BLaER1 (cell line): ENCODE measurements at regions not wholly inside any gene's neighbourhood (a gene's known extent, or its start where the extent isn't known, plus 50 kb on each side); places are given as distances from the start of the nearest gene placed in this dataset.

ENCODE experiments used
- H3K27ac ChIP-seq: shearing (Covaris generic); formaldehyde crosslinking; 2 replicates; pipeline ENCODE4 v1.8.1; 2022
- H3K27me3 ChIP-seq: shearing (Covaris generic); formaldehyde crosslinking; 2 replicates; pipeline ENCODE4 v1.8.1; 2022
- H3K36me3 ChIP-seq: shearing (Covaris generic); formaldehyde crosslinking; 2 replicates; pipeline ENCODE4 v1.8.1; 2022
- H3K4me1 ChIP-seq: shearing (Covaris generic); formaldehyde crosslinking; 2 replicates; pipeline ENCODE4 v1.8.1; 2022
- H3K4me2 ChIP-seq: shearing (Covaris generic); formaldehyde crosslinking; 2 replicates; pipeline ENCODE4 v1.8.1; 2022
- H3K4me3 ChIP-seq: shearing (Covaris generic); formaldehyde crosslinking; 2 replicates; pipeline ENCODE4 v1.8.1; 2022
- H3K9ac ChIP-seq: shearing (Covaris generic); formaldehyde crosslinking; 2 replicates; pipeline ENCODE4 v1.8.1; 2022
- H3K9me3 ChIP-seq: shearing (Covaris generic); formaldehyde crosslinking; 2 replicates; pipeline ENCODE4 v1.8.1; 2022
- H4K20me1 ChIP-seq: shearing (Covaris generic); formaldehyde crosslinking; 2 replicates; pipeline ENCODE4 v1.8.1; 2022
- Cebpa-rat ChIP-seq: shearing (Covaris generic); IDR thresholded peaks from 2 replicates; pipeline ENCODE4 v1.8.1; 2022

- Histone ChIP-seq H3K4me3 (no peak overlapping the region), H3K9ac (no peak overlapping the region), H3K4me1 (peaks cover 6% of the 10 kb centered on the region), H4K20me1 (no peaks in the 10 kb centered on the region), H3K36me3 (no peaks in the 10 kb centered on the region), H3K27me3 (no peaks in the 10 kb centered on the region), H3K27ac (no peak overlapping the region), H3K9me3 (no peaks in the 10 kb centered on the region), H3K4me2 (no peak overlapping the region)
- no peak for TF ChIP-seq Cebpa-rat
Measured at GRCh38 chr6:140078561-140079125, 704.2 kb upstream of the CITED2 start.

GRCh38 chr6:140077827-140078560, 703.5 kb upstream of the CITED2 start:
- H3K4me2 ChIP-seq = peak overlapping the region; percentile 31; the same call in 1 of the 2 replicates
- H3K9ac ChIP-seq = no peak overlapping the region
- H3K27me3 ChIP-seq = no peaks in the 10 kb centered on the region
- TF ChIP-seq Cebpa-rat = no peak
- no peaks in the 10 kb centered on the region for H3K36me3 ChIP-seq
- no peak overlapping the region for H3K4me3 ChIP-seq
- peaks cover 6% of the 10 kb centered on the region for H3K4me1 ChIP-seq
- H3K27ac ChIP-seq = no peak overlapping the region
- H3K9me3 ChIP-seq = no peaks in the 10 kb centered on the region
- H4K20me1 ChIP-seq = no peaks in the 10 kb centered on the region

GRCh38 chr6:140076105-140076504, 701.7 kb upstream of the CITED2 start:
- no peaks in the 10 kb centered on the region for H3K36me3 ChIP-seq
- H3K9me3 ChIP-seq = no peaks in the 10 kb centered on the region
- no peaks in the 10 kb centered on the region for H4K20me1 ChIP-seq
- no peak overlapping the region for H3K27ac ChIP-seq
- no peak for TF ChIP-seq Cebpa-rat
- no peak overlapping the region for H3K9ac ChIP-seq
- H3K4me1 ChIP-seq = peaks cover 6% of the 10 kb centered on the region
- no peaks in the 10 kb centered on the region for H3K27me3 ChIP-seq
- no peak overlapping the region for H3K4me3 ChIP-seq
- no peak overlapping the region for H3K4me2 ChIP-seq

GRCh38 chr6:140073456-140073855, 699.0 kb upstream of the CITED2 start:
- no peak overlapping the region for H3K4me2 ChIP-seq
- TF ChIP-seq Cebpa-rat = peak; percentile 42; the same call in 1 of the 2 replicates
- H3K9me3 ChIP-seq = no peaks in the 10 kb centered on the region

GRCh38 chr6:140071601-140072062, 697.2 kb upstream of the CITED2 start:
- no peaks in the 10 kb centered on the region for H3K9me3 ChIP-seq
- TF ChIP-seq Cebpa-rat = no peak
- H3K4me1 ChIP-seq = no peaks in the 10 kb centered on the region
- no peak overlapping the region for H3K27ac ChIP-seq
- no peaks in the 10 kb centered on the region for H3K27me3 ChIP-seq
- H3K4me3 ChIP-seq = no peak overlapping the region
- H3K36me3 ChIP-seq = no peaks in the 10 kb centered on the region
- no peaks in the 10 kb centered on the region for H4K20me1 ChIP-seq
- no peak overlapping the region for H3K4me2 ChIP-seq
- H3K9ac ChIP-seq = no peak overlapping the region

More at GRCh38 chr6:140073456-140073855, 699.0 kb upstream of the CITED2 start:
- H3K9ac ChIP-seq = no peak overlapping the region
- no peaks in the 10 kb centered on the region for H3K27me3 ChIP-seq
- peaks cover 6% of the 10 kb centered on the region for H3K4me1 ChIP-seq
- H3K36me3 ChIP-seq = no peaks in the 10 kb centered on the region
- no peak overlapping the region for H3K27ac ChIP-seq
- no peaks in the 10 kb centered on the region for H4K20me1 ChIP-seq
- no peak overlapping the region for H3K4me3 ChIP-seq

GRCh38 chr6:140070846-140071473, 696.5 kb upstream of the CITED2 start:
- Histone ChIP-seq H3K9ac (no peak overlapping the region), H3K36me3 (no peaks in the 10 kb centered on the region), H3K9me3 (no peaks in the 10 kb centered on the region), H3K27me3 (no peaks in the 10 kb centered on the region), H3K4me1 (no peaks in the 10 kb centered on the region), H3K4me3 (no peak overlapping the region), H3K4me2 (no peak overlapping the region), H4K20me1 (no peaks in the 10 kb centered on the region), H3K27ac (no peak overlapping the region)
- TF ChIP-seq Cebpa-rat = no peak

- Histone ChIP-seq H3K4me1 (no peaks in the 10 kb centered on the region), H3K27ac (no peak overlapping the region), H3K4me2 (no peak overlapping the region), H3K36me3 (no peaks in the 10 kb centered on the region), H3K4me3 (no peak overlapping the region), H3K9ac (no peak overlapping the region), H3K9me3 (no peaks in the 10 kb centered on the region), H4K20me1 (no peaks in the 10 kb centered on the region), H3K27me3 (no peaks in the 10 kb centered on the region)
- TF ChIP-seq Cebpa-rat = no peak
Measured at GRCh38 chr6:140069576-140069975, 695.1 kb upstream of the CITED2 start.

- Histone ChIP-seq H3K27ac (no peak overlapping the region), H3K9ac (no peak overlapping the region), H3K4me1 (no peaks in the 10 kb centered on the region), H3K36me3 (no peaks in the 10 kb centered on the region), H3K4me3 (no peak overlapping the region), H3K27me3 (no peaks in the 10 kb centered on the region), H3K4me2 (no peak overlapping the region), H4K20me1 (no peaks in the 10 kb centered on the region), H3K9me3 (no peaks in the 10 kb centered on the region)
- no peak for TF ChIP-seq Cebpa-rat
Measured at GRCh38 chr6:140068801-140069200, 694.4 kb upstream of the CITED2 start.

- Histone ChIP-seq H3K9me3 (no peaks in the 10 kb centered on the region), H3K9ac (no peak overlapping the region), H4K20me1 (no peaks in the 10 kb centered on the region), H3K27ac (no peak overlapping the region), H3K4me2 (no peak overlapping the region), H3K27me3 (no peaks in the 10 kb centered on the region), H3K36me3 (no peaks in the 10 kb centered on the region), H3K4me3 (no peak overlapping the region), H3K4me1 (no peaks in the 10 kb centered on the region)
- no peak for TF ChIP-seq Cebpa-rat
Measured at GRCh38 chr6:140064366-140064765, 689.9 kb upstream of the CITED2 start.

- no peaks in the 10 kb centered on the region for H3K4me1 ChIP-seq
- H3K36me3 ChIP-seq = no peaks in the 10 kb centered on the region
- no peak overlapping the region for H3K4me2 ChIP-seq
- H3K9me3 ChIP-seq = no peaks in the 10 kb centered on the region
- no peak for TF ChIP-seq Cebpa-rat
- no peaks in the 10 kb centered on the region for H4K20me1 ChIP-seq
- no peaks in the 10 kb centered on the region for H3K27me3 ChIP-seq
- H3K27ac ChIP-seq = no peak overlapping the region
- no peak overlapping the region for H3K9ac ChIP-seq
- no peak overlapping the region for H3K4me3 ChIP-seq
Measured at GRCh38 chr6:140063021-140063399, 688.6 kb upstream of the CITED2 start.
